ENCODE measurements at regions not wholly inside any gene's neighbourhood (a gene's known extent, or its start where the extent isn't known, plus 50 kb on each side); places are given as distances from the start of the nearest gene placed in this dataset.

GRCh38 chr2:128622371-128622770, 303.7 kb upstream of the HS6ST1 start:
- TF ChIP-seq POLR2A (IDR thresholded peaks at IDR 0.05; ENCODE audit: low read depth, low read length): no peak
- TF ChIP-seq TAF1 (IDR thresholded peaks at IDR 0.05; ENCODE audit: low read depth, low read length): no peak
- TF ChIP-seq POLR2AphosphoS5 (IDR thresholded peaks at IDR 0.05; ENCODE audit: low read depth, low read length): no peak
- no peak for TF ChIP-seq PAX5 (IDR thresholded peaks at IDR 0.05; ENCODE audit: insufficient read depth, low read length, severe bottlenecking)
